ENCODE measurements at regions not wholly inside any gene's neighbourhood (a gene's known extent, or its start where the extent isn't known, plus 50 kb on each side); places are given as distances from the start of the nearest gene placed in this dataset.

GRCh38 chr16:73629011-73629410 is 581.1 kb upstream of the ZFHX3 start:
- DNase-seq (ENCODE audit: extremely low spot score, insufficient read length, low read depth) (no peak), FAIRE-seq (no peak)

GRCh38 chr16:73617738-73618137 is 569.8 kb upstream of the ZFHX3 start:
- DNase-seq (ENCODE audit: extremely low spot score, insufficient read length, low read depth) (no peak), FAIRE-seq (no peak)

- DNase-seq (ENCODE audit: extremely low spot score, insufficient read length, low read depth) (no peak), FAIRE-seq (no peak)
Observed at GRCh38 chr16:73616770-73617169, 568.8 kb upstream of the ZFHX3 start.

- no peak for FAIRE-seq
- no peak for DNase-seq (ENCODE audit: extremely low spot score, insufficient read length, low read depth)
Observed at GRCh38 chr16:73616166-73616753, 568.3 kb upstream of the ZFHX3 start.

GRCh38 chr16:73615071-73615940 is 567.4 kb upstream of the ZFHX3 start:
- FAIRE-seq, result no peak
- no peak for DNase-seq (ENCODE audit: extremely low spot score, insufficient read length, low read depth)

GRCh38 chr16:73614131-73614530 is 566.2 kb upstream of the ZFHX3 start:
- no peak for FAIRE-seq

GRCh38 chr16:73610605-73611156 is 562.8 kb upstream of the ZFHX3 start:
- DNase-seq (ENCODE audit: extremely low spot score, insufficient read length, low read depth), result no peak
- no peak for FAIRE-seq

More at GRCh38 chr16:73614131-73614530, 566.2 kb upstream of the ZFHX3 start:
- DNase-seq (ENCODE audit: extremely low spot score, insufficient read length, low read depth), result no peak

GRCh38 chr16:73610160-73610559 is 562.2 kb upstream of the ZFHX3 start:
- DNase-seq (ENCODE audit: extremely low spot score, insufficient read length, low read depth), result no peak
- no peak for FAIRE-seq

- no peak for FAIRE-seq
- no peak for DNase-seq (ENCODE audit: extremely low spot score, insufficient read length, low read depth)
Observed at GRCh38 chr16:73608911-73609310, 561.0 kb upstream of the ZFHX3 start.

- no peak for DNase-seq (ENCODE audit: extremely low spot score, insufficient read length, low read depth)
- FAIRE-seq, result no peak
Observed at GRCh38 chr16:73605309-73605708, 557.4 kb upstream of the ZFHX3 start.

GRCh38 chr16:73601911-73602310 is 554.0 kb upstream of the ZFHX3 start:
- DNase-seq (ENCODE audit: extremely low spot score, insufficient read length, low read depth) (no peak), FAIRE-seq (no peak)

- FAIRE-seq (no peak), DNase-seq (ENCODE audit: extremely low spot score, insufficient read length, low read depth) (no peak)
Observed at GRCh38 chr16:73599870-73600269, 551.9 kb upstream of the ZFHX3 start.

- FAIRE-seq (no peak), DNase-seq (ENCODE audit: extremely low spot score, insufficient read length, low read depth) (no peak)
Observed at GRCh38 chr16:73599351-73599750, 551.4 kb upstream of the ZFHX3 start.

GRCh38 chr16:73584157-73584556 is 536.2 kb upstream of the ZFHX3 start:
- no peak for FAIRE-seq
- DNase-seq (ENCODE audit: extremely low spot score, insufficient read length, low read depth), result no peak

GRCh38 chr16:73572135-73572828 is 524.4 kb upstream of the ZFHX3 start:
- no peak for FAIRE-seq
- no peak for DNase-seq (ENCODE audit: extremely low spot score, insufficient read length, low read depth)

- FAIRE-seq (no peak), DNase-seq (ENCODE audit: extremely low spot score, insufficient read length, low read depth) (no peak)
Observed at GRCh38 chr16:73569266-73569980, 521.5 kb upstream of the ZFHX3 start.

GRCh38 chr16:73568769-73569168 is 520.8 kb upstream of the ZFHX3 start:
- no peak for FAIRE-seq

GRCh38 chr16:73565925-73566324 is 518.0 kb upstream of the ZFHX3 start:
- no peak for FAIRE-seq
- no peak for DNase-seq (ENCODE audit: extremely low spot score, insufficient read length, low read depth)

More at GRCh38 chr16:73568769-73569168, 520.8 kb upstream of the ZFHX3 start:
- no peak for DNase-seq (ENCODE audit: extremely low spot score, insufficient read length, low read depth)

- no peak for DNase-seq (ENCODE audit: extremely low spot score, insufficient read length, low read depth)
- no peak for FAIRE-seq
Observed at GRCh38 chr16:73565263-73565662, 517.3 kb upstream of the ZFHX3 start.

GRCh38 chr16:73563709-73564108 is 515.8 kb upstream of the ZFHX3 start:
- no peak for DNase-seq (ENCODE audit: extremely low spot score, insufficient read length, low read depth)
- no peak for FAIRE-seq
